HCT116 (cell line): ENCODE measurements at regions not wholly inside any gene's neighbourhood (a gene's known extent, or its start where the extent isn't known, plus 50 kb on each side); places are given as distances from the start of the nearest gene placed in this dataset.

Experiments
- EZH2phosphoT487 ChIP-seq: fragments of 200-600 bp; IDR thresholded peaks from 2 replicates; pipeline ENCODE4 v1.6.1; 2018; ENCODE audit warnings: antibody characterized with exemption, borderline replicate concordance
- TF ChIP-seq, protein P1 (sequence below): IDR thresholded peaks from 2 replicates; pipeline ENCODE4 v1.6.1; 2012
- TF ChIP-seq, protein P2 (sequence below), 3 experiments: fragments of 200-600 bp in 1 of 3; sonication (generic) in 1 of 3; IDR thresholded peaks in 2 of 3; conservative IDR thresholded peaks in 1 of 3; 2 replicates each; pipeline ENCODE4 v1.5.1; 2012 to 2017; ENCODE audit warnings: low read depth in 2 of 3, low read length in 2 of 3, antibody characterized with exemption in 1 of 3, borderline replicate concordance in 1 of 3, control low read depth in 1 of 3, mild to moderate bottlenecking in 1 of 3, mixed read lengths in 1 of 3, mixed run types in 1 of 3, moderate library complexity in 1 of 3; ENCODE audit not compliant: insufficient read depth in 1 of 3

DNA sequence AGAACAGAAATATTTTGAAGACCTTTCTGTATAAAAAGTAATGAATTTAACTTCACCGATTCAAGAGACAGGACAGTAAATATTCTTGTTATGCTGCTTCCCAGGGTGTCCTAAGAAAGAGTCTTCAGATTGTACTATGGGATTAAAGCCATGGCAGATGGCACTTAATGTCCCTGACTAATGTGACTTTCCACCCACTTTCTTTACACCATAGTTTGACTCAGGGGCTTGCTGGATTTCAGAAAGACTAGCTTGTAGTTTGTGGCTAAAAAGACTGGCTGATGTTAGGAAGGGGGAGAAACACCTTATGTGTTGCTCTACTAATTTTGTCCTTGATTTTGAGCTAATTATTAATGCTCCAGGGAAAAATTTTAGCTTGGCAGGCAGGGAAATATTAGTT is 75.9 kb downstream of the UTRN start:
- TF ChIP-seq, protein P1, sequence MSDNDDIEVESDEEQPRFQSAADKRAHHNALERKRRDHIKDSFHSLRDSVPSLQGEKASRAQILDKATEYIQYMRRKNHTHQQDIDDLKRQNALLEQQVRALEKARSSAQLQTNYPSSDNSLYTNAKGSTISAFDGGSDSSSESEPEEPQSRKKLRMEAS: no peak
- TF ChIP-seq, protein P2, sequence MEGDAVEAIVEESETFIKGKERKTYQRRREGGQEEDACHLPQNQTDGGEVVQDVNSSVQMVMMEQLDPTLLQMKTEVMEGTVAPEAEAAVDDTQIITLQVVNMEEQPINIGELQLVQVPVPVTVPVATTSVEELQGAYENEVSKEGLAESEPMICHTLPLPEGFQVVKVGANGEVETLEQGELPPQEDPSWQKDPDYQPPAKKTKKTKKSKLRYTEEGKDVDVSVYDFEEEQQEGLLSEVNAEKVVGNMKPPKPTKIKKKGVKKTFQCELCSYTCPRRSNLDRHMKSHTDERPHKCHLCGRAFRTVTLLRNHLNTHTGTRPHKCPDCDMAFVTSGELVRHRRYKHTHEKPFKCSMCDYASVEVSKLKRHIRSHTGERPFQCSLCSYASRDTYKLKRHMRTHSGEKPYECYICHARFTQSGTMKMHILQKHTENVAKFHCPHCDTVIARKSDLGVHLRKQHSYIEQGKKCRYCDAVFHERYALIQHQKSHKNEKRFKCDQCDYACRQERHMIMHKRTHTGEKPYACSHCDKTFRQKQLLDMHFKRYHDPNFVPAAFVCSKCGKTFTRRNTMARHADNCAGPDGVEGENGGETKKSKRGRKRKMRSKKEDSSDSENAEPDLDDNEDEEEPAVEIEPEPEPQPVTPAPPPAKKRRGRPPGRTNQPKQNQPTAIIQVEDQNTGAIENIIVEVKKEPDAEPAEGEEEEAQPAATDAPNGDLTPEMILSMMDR (IDR thresholded peaks at IDR 0.05 in 2 of 3, conservative IDR thresholded peaks at IDR 0.05 in 1 of 3; ENCODE audit: borderline replicate concordance in 1 of 3, insufficient read depth in 1 of 3, low read depth in 2 of 3, low read length in 2 of 3): no peak
- TF ChIP-seq EZH2phosphoT487: no peak
